ENCODE measurements at regions not wholly inside any gene's neighbourhood (a gene's known extent, or its start where the extent isn't known, plus 50 kb on each side); places are given as distances from the start of the nearest gene placed in this dataset.

- no peak for ATAC-seq (ENCODE audit: low read depth)
- CTCF ChIA-PET, result no interaction called here
Observed at GRCh38 chr6:105678516-105678915, 275.6 kb upstream of the PREP start.

More at GRCh38 chr6:105678516-105678915, 275.6 kb upstream of the PREP start:
- Histone ChIP-seq H3K4me3 (ENCODE audit: control extremely low read depth in 1 of 5, extremely low read depth in 1 of 5, insufficient read depth in 1 of 5, low read depth in 2 of 5, low read length in 4 of 5) (no peak overlapping the region), H3K79me2 (ENCODE audit: control insufficient read depth, insufficient read depth, low read length) (no peaks in the 10 kb centered on the region), H2AFZ (ENCODE audit: insufficient read depth, low read depth, low read length, poor library complexity, severe bottlenecking) (no peak overlapping the region), H3K4me2 (replicated peaks; ENCODE audit: low read depth, low read length, poor library complexity, severe bottlenecking) (no peak overlapping the region), H3K36me3 (replicated peaks in 1 of 2; ENCODE audit: control extremely low read depth in 1 of 2, control insufficient read depth in 1 of 2, extremely low read depth in 1 of 2, insufficient read depth in 2 of 2, low read length in 1 of 2) (no peaks in the 10 kb centered on the region), H3K9ac (ENCODE audit: low read length) (no peak overlapping the region), H3K27ac (ENCODE audit: low read length in 2 of 2) (no peak overlapping the region), H4K20me1 (ENCODE audit: control insufficient read depth, insufficient read depth, low read length, poor library complexity, severe bottlenecking) (no peaks in the 10 kb centered on the region), H3K4me1 (ENCODE audit: control insufficient read depth in 2 of 2, insufficient read depth in 2 of 2, low read length in 2 of 2) (no peaks in the 10 kb centered on the region), H3K9me3 (ENCODE audit: control extremely low read depth in 1 of 3, control insufficient read depth in 2 of 3, insufficient read depth in 1 of 3, low read length in 2 of 3) (no peaks in the 10 kb centered on the region), H3K27me3 (replicated peaks in 1 of 4; ENCODE audit: control extremely low read depth in 1 of 4, control insufficient read depth in 3 of 4, insufficient read depth in 4 of 4, low read length in 3 of 4) (no peaks in the 10 kb centered on the region)
- WGBS (ENCODE audit: insufficient coverage), result no CpG with 5 or more reads among the region's 1 CpG
- POLR2A ChIA-PET, result no interaction called here
- no peaks in the 10 kb centered on the region for H3K27me3 Mint-ChIP-seq
- H3K27ac Mint-ChIP-seq, result no peak overlapping the region
- no peaks in the 10 kb centered on the region for H3K4me1 Mint-ChIP-seq
- DNase-seq, result no peak
- intact Hi-C loops (cut with micrococcal nuclease), result no loop called here
- H3K9me3 Mint-ChIP-seq (ENCODE audit: insufficient read depth), result peaks cover 11% of the 10 kb centered on the region
- no peak overlapping the region for H3K4me3 Mint-ChIP-seq
- TF ChIP-seq EZH2 (IDR thresholded peaks at IDR 0.05; ENCODE audit: borderline replicate concordance, insufficient read depth, low read depth, low read length, poor library complexity, severe bottlenecking) (no peak), CTCF (IDR thresholded peaks at IDR 0.05) (no peak)
